ENCODE measurements at regions not wholly inside any gene's neighbourhood (a gene's known extent, or its start where the extent isn't known, plus 50 kb on each side); places are given as distances from the start of the nearest gene placed in this dataset.

DNA sequence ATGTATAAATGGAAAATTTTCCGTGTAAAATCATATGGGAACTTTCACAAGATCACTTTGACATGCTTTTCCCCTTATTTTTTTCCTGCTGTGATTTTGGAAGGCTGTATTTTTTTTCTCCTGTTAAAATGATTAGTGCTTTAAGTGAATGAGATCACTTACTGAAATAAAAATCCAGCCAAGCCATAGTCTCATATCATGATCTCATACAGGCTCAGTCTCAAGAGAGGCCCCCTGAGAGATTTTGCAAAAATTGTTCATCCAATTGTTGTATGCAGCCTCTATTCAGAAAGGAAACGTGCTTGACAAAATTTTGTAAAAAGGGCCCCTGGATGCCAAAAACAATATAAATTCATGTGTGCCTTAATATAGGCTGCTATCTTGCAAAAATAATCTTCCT lies 528.2 kb downstream of the HDGFL1 start:
- Histone ChIP-seq H3K27me3 (no peaks in the 10 kb centered on the region), H3K27ac (no peak overlapping the region), H3K4me3 (no peak overlapping the region), H3K9me3 (replicated peaks) (no peaks in the 10 kb centered on the region), H3K36me3 (no peaks in the 10 kb centered on the region), H3K4me1 (no peaks in the 10 kb centered on the region)
- DNase-seq, result no peak

DNA sequence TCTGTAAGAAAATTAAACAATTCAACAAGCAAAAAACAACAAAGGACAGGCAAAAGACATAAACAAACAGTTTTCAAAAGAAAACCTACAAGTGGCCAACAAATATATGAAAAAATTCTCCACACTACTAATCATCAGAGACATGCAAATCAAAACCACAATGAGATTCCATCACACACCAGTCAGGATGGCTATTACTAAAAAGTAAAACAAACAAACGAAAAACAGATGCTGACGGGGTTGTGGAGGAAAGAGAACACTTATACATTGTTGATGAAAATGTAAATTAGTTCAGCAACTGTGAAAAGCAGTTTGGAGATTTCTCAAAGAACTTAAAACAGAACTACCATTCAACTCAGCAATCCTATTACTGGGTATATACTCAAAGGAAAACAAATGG lies 537.6 kb downstream of the HDGFL1 start:
- Histone ChIP-seq H3K4me1 (no peaks in the 10 kb centered on the region), H3K4me3 (no peak overlapping the region)

DNA sequence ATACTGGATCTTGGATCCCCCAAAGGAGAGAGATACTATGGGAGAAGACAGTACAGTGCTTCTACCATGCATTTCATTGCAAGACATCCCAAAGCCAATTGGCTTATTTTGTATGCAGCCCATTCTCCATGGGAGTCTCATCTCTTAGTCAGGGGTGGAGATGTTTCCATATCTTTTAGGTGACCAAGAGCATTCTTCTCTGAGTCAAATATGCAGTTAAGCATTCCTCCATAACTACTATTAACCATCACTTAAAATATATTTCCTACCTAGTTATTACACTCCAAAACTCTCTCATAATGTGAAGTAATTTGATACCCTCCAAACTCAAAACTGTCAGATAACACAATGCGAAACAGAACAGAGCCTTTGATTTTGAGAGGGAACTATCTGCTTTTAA lies 542.6 kb downstream of the HDGFL1 start:
- no peak for DNase-seq
- Histone ChIP-seq H3K27ac (no peak overlapping the region), H3K4me3 (no peak overlapping the region), H3K27me3 (no peaks in the 10 kb centered on the region), H3K9me3 (replicated peaks) (no peaks in the 10 kb centered on the region), H3K4me1 (no peaks in the 10 kb centered on the region), H3K36me3 (no peaks in the 10 kb centered on the region)

More for the DNA sequence above, 537.6 kb downstream of the HDGFL1 start:
- Histone ChIP-seq H3K27ac (no peak overlapping the region), H3K27me3 (no peaks in the 10 kb centered on the region), H3K36me3 (no peaks in the 10 kb centered on the region), H3K9me3 (replicated peaks) (no peaks in the 10 kb centered on the region)
- peak in 1 of 2 experiments; percentile 13 for DNase-seq

DNA sequence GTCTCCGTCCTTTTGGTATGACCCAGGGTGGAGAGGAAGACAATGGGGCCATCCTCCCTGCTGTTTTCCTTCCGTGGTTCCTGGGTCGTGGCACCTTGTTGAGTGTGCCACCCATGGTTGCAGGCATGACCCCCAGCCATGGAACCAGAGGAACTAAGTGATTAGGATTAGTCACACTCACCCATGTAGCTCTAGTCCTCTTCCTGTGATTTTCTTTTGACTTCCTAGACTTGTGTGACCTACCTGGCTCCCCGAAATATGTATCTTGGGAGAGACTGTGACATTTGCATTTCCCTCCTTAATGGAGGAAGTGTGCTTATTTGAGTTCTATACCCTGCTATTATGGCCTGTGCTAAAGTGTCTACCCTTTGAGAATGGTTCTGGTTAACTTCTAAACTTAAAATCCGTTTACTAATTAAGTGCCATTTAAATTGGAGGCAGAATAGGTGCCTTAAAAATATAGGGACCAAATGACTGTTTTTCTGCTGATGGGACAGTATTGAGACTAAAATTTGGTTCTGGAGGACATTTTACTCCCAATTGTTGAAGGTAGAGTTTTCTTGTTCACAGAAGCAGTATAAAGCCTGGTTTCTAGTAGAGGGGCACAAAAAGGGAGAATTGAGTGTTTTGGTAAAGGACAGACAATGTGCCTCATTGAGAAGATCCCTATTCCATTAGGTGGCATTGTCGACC lies 545.6 kb downstream of the HDGFL1 start:
- DNase-seq, result no peak
- H3K4me1 ChIP-seq, result no peaks in the 10 kb centered on the region
- H3K36me3 ChIP-seq, result no peaks in the 10 kb centered on the region

DNA sequence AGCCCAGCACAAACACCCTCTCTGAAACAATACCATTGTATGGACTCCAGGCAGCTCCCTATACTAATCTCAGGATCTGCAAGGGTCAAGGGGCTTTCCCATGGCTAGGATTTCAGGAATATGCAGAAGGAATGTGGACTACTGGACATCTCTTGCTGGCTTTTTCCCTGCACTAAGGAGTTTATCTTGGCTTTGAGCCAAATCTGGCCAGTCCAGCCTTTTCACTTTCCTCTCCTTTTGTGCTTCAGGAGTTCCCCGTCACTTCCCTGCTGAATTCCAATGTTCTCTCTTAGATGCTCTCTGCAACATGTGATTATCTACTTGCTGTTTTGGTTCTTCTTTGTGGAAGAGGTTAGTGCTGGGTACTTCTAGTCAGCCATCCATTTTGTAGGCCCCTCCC lies 568.2 kb downstream of the HDGFL1 start:
- no peaks in the 10 kb centered on the region for H3K4me1 ChIP-seq

More for the DNA sequence above, 545.6 kb downstream of the HDGFL1 start:
- Histone ChIP-seq H3K4me3 (no peak overlapping the region), H3K9me3 (replicated peaks) (no peaks in the 10 kb centered on the region), H3K27ac (no peak overlapping the region), H3K27me3 (no peaks in the 10 kb centered on the region)

DNA sequence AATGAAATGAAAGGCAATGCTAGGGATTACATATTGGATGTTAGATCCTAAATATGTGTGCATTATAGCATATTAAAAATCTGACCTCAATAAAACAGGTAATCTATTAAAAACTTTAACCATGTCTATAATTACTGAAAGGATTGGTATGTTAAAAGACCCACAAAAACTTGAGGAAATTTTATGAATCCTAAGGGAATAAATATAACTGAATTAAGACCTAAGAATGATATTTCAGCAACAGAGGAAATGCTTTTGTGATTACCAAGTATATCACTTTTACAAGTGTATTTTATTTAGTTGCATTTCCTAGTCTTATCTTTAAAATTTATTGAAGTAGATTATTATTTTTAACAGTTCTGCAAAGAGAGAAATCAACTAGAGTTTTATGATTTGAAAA lies 571.5 kb downstream of the HDGFL1 start:
- no peak overlapping the region for H3K27ac ChIP-seq
- H3K4me1 ChIP-seq, result no peaks in the 10 kb centered on the region
- no peaks in the 10 kb centered on the region for H3K27me3 ChIP-seq
- H3K36me3 ChIP-seq, result no peaks in the 10 kb centered on the region
- H3K9me3 ChIP-seq (replicated peaks), result no peaks in the 10 kb centered on the region
- no peak overlapping the region for H3K4me3 ChIP-seq
- DNase-seq, result no peak

More for the DNA sequence above, 568.2 kb downstream of the HDGFL1 start:
- H3K36me3 ChIP-seq, result no peaks in the 10 kb centered on the region
- peak in 1 of 2 experiments; percentile 7 for DNase-seq
- no peaks in the 10 kb centered on the region for H3K9me3 ChIP-seq (replicated peaks)
- no peak overlapping the region for H3K27ac ChIP-seq
- no peak overlapping the region for H3K4me3 ChIP-seq
- H3K27me3 ChIP-seq, result no peaks in the 10 kb centered on the region

DNA sequence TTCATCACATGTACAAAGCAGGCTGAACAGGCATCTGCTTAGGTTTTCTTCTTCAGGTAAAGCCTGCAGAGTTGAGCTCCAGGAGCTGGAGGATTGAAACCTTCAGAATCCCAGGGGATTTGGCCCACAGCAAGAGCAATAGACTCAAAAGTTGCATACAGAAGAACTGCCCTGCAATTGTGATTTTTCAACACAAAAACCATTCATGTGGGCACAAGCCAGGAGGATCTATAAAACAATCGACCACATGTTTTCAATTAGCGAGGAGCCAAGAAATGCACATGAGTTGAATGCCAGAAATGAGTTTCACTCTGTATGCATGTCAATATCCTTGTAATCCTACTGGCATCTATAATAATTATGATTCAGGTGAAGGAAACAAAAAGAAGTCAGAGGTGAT lies 576.4 kb downstream of the HDGFL1 start:
- Histone ChIP-seq H3K4me3 (no peak overlapping the region), H3K36me3 (no peaks in the 10 kb centered on the region), H3K4me1 (no peaks in the 10 kb centered on the region), H3K9me3 (replicated peaks) (no peaks in the 10 kb centered on the region), H3K27me3 (no peaks in the 10 kb centered on the region), H3K27ac (no peak overlapping the region)
- no peak for DNase-seq

DNA sequence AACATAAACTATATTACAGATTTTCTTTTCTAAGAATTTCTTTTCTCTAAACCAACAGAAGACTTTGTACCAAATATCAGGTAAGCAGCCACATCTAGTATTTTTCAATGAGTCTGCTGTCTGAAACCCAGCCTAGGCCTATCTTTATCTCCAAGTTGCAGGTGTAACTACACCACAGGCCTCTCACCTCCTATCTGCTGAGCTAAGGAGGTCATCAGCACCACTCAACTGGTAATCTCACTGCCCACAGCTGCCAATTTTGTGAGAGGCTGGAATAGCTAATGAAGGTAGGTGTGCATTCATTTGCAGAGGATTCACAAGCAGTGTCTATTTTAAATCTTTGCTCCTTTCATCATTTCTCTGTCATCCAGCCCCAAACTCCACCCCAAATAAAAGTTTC lies 584.8 kb downstream of the HDGFL1 start:
- Histone ChIP-seq H3K27me3 (no peaks in the 10 kb centered on the region), H3K9me3 (replicated peaks) (no peaks in the 10 kb centered on the region), H3K4me3 (no peak overlapping the region), H3K4me1 (no peaks in the 10 kb centered on the region), H3K27ac (no peak overlapping the region), H3K36me3 (no peaks in the 10 kb centered on the region)
- no peak for DNase-seq

DNA sequence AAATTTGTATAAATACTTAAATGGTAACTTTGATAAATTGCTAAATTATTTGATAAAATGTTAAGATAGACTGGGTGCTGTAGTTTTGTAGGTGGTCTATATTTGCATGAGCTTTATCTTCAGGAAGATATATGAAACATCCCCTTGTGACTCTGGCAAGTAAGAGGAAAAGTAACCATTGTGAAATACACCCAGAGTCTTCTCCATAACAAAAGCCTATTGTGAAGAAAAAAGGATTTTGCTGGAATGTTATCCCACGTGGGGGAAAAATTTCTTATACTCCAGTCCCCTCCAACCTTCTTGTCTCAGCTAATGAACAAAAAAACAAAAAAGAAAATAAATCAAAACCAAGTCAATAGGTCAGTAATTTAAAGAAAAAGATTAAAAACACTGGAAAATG lies 600.7 kb downstream of the HDGFL1 start:
- Histone ChIP-seq H3K36me3 (no peaks in the 10 kb centered on the region), H3K27me3 (no peaks in the 10 kb centered on the region), H3K9me3 (replicated peaks) (no peaks in the 10 kb centered on the region), H3K27ac (no peak overlapping the region), H3K4me1 (no peaks in the 10 kb centered on the region), H3K4me3 (no peak overlapping the region)
- no peak for DNase-seq

DNA sequence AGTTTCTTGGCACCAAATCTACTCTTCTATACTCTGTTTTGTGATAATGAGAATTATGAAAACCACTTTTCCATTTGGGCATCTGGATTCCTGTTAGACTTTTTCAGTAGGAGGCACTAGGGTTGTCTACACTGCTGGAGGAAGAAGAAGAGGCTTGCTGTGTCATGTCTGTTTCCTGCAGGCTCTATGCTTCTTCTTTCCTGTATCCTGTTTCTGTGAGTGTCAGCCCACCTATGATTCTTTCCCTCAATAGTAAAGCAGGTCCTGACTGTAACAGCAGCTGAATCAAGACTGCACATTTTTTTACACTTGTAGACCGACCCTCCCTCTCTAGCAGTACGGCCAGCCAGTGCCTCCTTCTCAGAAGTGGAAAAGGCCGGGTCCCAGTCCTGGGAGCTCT lies 603.9 kb downstream of the HDGFL1 start:
- no peak overlapping the region for H3K27ac ChIP-seq

DNA sequence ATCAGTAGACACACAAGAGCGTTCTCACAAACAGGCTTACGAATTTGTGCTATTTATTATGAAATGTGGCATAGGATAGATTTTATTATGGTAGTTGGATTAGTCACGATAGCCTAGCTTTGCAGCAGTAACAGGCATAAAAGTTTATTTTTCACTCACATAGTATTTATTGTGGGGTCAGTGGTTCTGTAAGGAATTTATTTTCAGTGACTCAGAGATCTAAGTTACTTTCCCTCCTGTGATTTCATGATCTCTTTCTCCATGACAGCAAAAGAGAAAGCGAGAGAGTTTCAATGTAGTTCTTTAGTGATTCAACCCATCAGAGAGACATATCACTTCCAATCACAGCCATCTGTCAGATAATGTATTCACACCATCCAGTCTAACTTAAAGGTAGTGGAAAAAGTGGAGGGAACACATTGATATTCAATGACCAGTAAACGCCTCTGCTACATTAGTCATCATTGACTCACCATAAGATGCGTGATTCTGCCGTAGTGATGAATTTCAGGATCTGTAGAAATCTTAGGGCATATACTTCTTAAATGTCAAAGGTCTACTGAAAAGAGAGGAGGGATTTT lies 605.5 kb downstream of the HDGFL1 start:
- Histone ChIP-seq H3K4me3 (no peak overlapping the region), H3K9me3 (replicated peaks) (no peaks in the 10 kb centered on the region), H3K36me3 (no peaks in the 10 kb centered on the region), H3K4me1 (peaks cover 10% of the 10 kb centered on the region), H3K27ac (no peak overlapping the region), H3K27me3 (no peaks in the 10 kb centered on the region)
- no peak for DNase-seq

More for the DNA sequence above, 603.9 kb downstream of the HDGFL1 start:
- H3K4me1 ChIP-seq, result no peaks in the 10 kb centered on the region
- no peaks in the 10 kb centered on the region for H3K9me3 ChIP-seq (replicated peaks)
- H3K36me3 ChIP-seq, result no peaks in the 10 kb centered on the region
- H3K27me3 ChIP-seq, result no peaks in the 10 kb centered on the region
- no peak overlapping the region for H3K4me3 ChIP-seq
- DNase-seq, result no peak

DNA sequence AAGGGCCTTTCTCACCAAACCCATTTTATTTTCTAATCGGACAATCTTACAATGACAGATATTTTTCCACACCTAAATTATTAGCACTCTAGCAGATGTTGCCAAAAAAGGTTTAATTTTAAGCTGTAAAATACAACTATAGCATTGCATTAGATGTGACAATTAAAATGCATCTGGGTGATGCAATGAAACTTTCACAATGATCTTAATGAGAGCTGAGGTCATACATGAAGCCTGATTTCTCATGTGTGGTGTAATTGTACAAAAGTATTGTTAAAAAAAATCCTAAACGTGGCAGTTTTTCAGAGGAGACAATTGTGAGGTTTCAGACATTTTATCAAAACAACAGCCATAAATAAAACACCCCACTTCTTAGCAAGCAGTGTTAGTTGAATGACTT lies 606.0 kb downstream of the HDGFL1 start:
- Histone ChIP-seq H3K27me3 (no peaks in the 10 kb centered on the region), H3K9me3 (replicated peaks) (no peaks in the 10 kb centered on the region), H3K36me3 (no peaks in the 10 kb centered on the region), H3K4me3 (no peak overlapping the region), H3K4me1 (peaks cover 14% of the 10 kb centered on the region), H3K27ac (no peak overlapping the region)
- no peak for DNase-seq

DNA sequence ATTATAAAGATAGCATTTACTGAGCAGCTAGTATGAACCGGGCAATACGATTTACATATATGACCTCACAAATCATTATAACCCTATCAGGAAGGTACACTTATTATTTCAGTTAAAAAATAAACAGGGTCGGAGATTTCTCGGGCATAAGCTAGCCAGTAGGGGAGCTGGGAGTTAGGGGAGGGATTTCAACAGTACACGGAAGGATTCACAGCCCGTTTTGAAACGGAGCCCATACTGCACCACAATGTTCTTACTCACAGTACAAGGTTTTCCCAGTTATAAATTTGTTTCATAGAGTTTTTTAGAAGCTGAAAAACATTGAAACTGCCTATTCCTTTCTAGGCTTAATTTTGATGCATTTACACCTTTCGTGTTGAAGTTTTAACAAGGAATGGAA lies 607.1 kb downstream of the HDGFL1 start:
- Histone ChIP-seq H3K4me1 (peaks cover 21% of the 10 kb centered on the region), H3K27ac (no peak overlapping the region), H3K9me3 (replicated peaks) (no peaks in the 10 kb centered on the region), H3K36me3 (no peaks in the 10 kb centered on the region), H3K4me3 (no peak overlapping the region), H3K27me3 (no peaks in the 10 kb centered on the region)
- DNase-seq, result no peak

DNA sequence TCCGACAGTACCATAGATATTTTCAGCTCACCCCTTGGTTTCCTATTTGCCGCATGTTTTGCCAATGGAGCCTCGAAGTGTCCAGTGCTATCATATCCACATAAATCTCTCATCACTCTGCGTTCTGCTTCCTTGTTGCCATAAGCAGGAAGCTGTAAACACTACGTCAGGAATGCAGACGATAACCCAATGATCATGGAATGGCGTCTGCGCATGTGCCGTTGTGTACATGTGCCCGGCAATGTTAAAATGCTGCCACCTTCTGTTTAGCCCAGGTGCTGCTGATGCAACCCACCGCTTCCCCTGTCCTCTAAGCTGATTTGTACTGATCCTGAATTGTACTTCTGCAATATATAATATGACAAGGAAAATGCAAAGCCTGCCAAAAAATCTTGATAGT lies 607.5 kb downstream of the HDGFL1 start:
- no peak overlapping the region for H3K27ac ChIP-seq
- no peaks in the 10 kb centered on the region for H3K36me3 ChIP-seq
- H3K9me3 ChIP-seq (replicated peaks), result no peaks in the 10 kb centered on the region
- H3K27me3 ChIP-seq, result no peaks in the 10 kb centered on the region
- no peak for DNase-seq
- no peak overlapping the region for H3K4me3 ChIP-seq
- H3K4me1 ChIP-seq, result peaks cover 25% of the 10 kb centered on the region

DNA sequence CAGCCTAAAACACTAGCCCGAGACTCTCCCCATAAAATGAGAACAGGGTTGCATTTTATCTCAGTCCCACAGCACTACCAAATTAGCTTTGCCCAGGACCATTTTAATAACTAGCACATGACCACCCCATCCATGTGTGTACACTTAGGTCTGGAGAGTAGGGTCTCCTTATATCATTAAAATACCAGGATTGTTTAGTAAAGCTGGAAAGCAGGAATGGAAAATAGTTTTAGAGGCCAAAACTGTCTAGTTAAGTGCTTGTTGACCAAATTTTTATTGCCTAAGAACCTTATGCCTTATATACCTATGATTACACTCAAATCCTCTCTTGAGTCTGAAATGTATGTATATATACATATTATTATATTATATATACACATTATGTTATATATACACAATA lies 608.4 kb downstream of the HDGFL1 start:
- no peak overlapping the region for H3K4me3 ChIP-seq
- H3K36me3 ChIP-seq, result no peaks in the 10 kb centered on the region
- H3K4me1 ChIP-seq, result peaks cover 34% of the 10 kb centered on the region
- no peaks in the 10 kb centered on the region for H3K9me3 ChIP-seq (replicated peaks)
- no peak overlapping the region for H3K27ac ChIP-seq
- DNase-seq, result no peak
- no peaks in the 10 kb centered on the region for H3K27me3 ChIP-seq

DNA sequence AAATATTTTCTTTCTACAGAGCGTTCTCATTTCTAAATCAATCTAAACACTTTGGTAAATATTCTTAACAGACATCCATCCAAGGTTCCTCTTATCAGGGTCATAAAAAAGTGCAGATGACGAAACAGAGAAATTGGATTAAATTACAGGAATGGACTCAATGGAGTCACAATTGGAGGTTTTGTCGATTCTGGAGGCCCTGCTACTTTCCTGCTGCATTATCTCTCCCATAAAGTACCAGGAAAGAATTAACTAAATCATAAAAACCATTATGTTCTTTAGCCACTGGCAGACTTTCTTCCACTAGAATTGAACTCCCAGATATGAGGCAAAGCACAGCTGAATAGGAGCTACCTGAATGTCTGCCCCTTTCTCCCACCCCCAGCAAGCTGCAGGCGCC lies 610.6 kb downstream of the HDGFL1 start:
- H3K36me3 ChIP-seq, result no peaks in the 10 kb centered on the region
- DNase-seq, result no peak

More for the DNA sequence above, 610.6 kb downstream of the HDGFL1 start:
- H3K4me1 ChIP-seq, result peaks cover 34% of the 10 kb centered on the region
- no peaks in the 10 kb centered on the region for H3K27me3 ChIP-seq
- no peaks in the 10 kb centered on the region for H3K9me3 ChIP-seq (replicated peaks)
- H3K4me3 ChIP-seq, result peak overlapping the region; percentile 26
- H3K27ac ChIP-seq, result peak overlapping the region; percentile 99
